IPS-18a (cell line): ENCODE measurements at regions not wholly inside any gene's neighbourhood (a gene's known extent, or its start where the extent isn't known, plus 50 kb on each side); places are given as distances from the start of the nearest gene placed in this dataset.

Experiments used
- H3K27ac ChIP-seq: one replicate; pipeline ENCODE4 v1.5.1; 2013; ENCODE audit warnings: low read length
- H3K27me3 ChIP-seq: one replicate; pipeline ENCODE4 v1.6.1; 2013; ENCODE audit warnings: mild to moderate bottlenecking, low read length; ENCODE audit not compliant: control insufficient read depth, insufficient read depth
- H3K36me3 ChIP-seq: one replicate; pipeline ENCODE4 v1.6.1; 2013; ENCODE audit warnings: low read depth, low read length; ENCODE audit not compliant: control insufficient read depth
- H3K4me1 ChIP-seq: one replicate; pipeline ENCODE4 v1.6.1; 2013; ENCODE audit warnings: low read depth, low read length; ENCODE audit not compliant: control insufficient read depth
- H3K4me3 ChIP-seq: one replicate; pipeline ENCODE4 v1.5.1; 2013; ENCODE audit warnings: low read length
- H3K9ac ChIP-seq: one replicate; pipeline ENCODE4 v1.6.1; 2013; ENCODE audit warnings: mild to moderate bottlenecking, low read length, moderate library complexity
- H3K9me3 ChIP-seq: one replicate; pipeline ENCODE4 v1.6.1; 2013; ENCODE audit warnings: low read depth, low read length; ENCODE audit not compliant: control insufficient read depth

DNA sequence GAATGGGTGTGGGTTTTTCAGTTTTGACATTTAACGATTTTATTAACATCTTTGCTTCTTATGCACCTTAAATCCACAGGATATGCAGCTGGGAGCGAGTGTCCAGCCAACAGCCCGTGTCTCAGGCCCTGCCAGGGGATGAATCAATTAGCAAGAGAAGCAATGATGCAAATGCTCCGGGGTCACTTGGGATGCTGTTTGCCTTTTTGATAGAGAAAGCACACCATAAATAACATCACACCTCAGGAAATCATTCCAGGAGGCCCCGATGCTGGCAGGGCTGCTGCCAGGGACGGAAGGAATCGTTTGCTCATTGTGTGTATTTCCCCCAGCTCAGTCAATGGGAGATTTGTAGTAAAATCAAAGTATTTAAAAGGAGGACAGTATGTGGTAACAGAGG is 394.0 kb upstream of the HNRNPA3 start:
- H3K27ac ChIP-seq, result no peak overlapping the region

GRCh38 chr2:176819306-176819705 is 393.3 kb upstream of the HNRNPA3 start:
- Histone ChIP-seq H3K4me1 (peaks cover 37% of the 10 kb centered on the region), H3K27me3 (no peaks in the 10 kb centered on the region), H3K36me3 (no peaks in the 10 kb centered on the region), H3K9me3 (no peaks in the 10 kb centered on the region), H3K27ac (no peak overlapping the region), H3K4me3 (no peak overlapping the region), H3K9ac (no peak overlapping the region)

More for the DNA sequence above, 394.0 kb upstream of the HNRNPA3 start:
- Histone ChIP-seq H3K4me3 (no peak overlapping the region), H3K9ac (no peak overlapping the region), H3K27me3 (no peaks in the 10 kb centered on the region), H3K36me3 (no peaks in the 10 kb centered on the region), H3K9me3 (no peaks in the 10 kb centered on the region), H3K4me1 (peaks cover 43% of the 10 kb centered on the region)

DNA sequence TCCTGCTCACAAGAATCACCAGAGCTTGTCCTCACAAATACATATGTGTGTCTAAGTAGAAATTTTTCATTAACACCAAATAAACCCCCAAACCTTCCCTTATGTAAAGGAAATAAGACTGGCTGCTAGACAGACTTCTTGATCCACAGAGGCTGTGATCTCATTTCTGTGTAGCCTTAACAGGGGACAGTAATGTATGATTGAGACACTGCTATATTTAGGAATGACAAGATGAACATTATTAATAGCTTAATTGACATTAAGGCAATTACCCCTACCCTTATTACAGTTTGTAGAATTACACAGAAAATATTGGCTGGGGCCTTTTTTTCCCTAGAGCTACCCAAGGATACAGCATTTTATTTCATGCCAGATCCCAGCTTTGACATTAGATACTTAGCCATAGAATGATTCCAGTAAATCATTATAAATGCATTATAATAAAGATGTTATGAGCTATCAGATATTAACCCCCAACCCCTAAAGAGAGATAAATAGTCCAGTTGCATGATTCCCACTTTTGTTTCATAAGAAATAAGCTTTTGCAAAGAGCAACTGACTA is 392.1 kb upstream of the HNRNPA3 start:
- H3K27ac ChIP-seq, result no peak overlapping the region
- H3K9ac ChIP-seq, result no peak overlapping the region
- H3K4me3 ChIP-seq, result no peak overlapping the region
- H3K36me3 ChIP-seq, result no peaks in the 10 kb centered on the region
- no peaks in the 10 kb centered on the region for H3K27me3 ChIP-seq
- no peaks in the 10 kb centered on the region for H3K9me3 ChIP-seq
- peaks cover 33% of the 10 kb centered on the region for H3K4me1 ChIP-seq

GRCh38 chr2:176821350-176821749 is 391.2 kb upstream of the HNRNPA3 start:
- no peaks in the 10 kb centered on the region for H3K27me3 ChIP-seq
- peaks cover 33% of the 10 kb centered on the region for H3K4me1 ChIP-seq

DNA sequence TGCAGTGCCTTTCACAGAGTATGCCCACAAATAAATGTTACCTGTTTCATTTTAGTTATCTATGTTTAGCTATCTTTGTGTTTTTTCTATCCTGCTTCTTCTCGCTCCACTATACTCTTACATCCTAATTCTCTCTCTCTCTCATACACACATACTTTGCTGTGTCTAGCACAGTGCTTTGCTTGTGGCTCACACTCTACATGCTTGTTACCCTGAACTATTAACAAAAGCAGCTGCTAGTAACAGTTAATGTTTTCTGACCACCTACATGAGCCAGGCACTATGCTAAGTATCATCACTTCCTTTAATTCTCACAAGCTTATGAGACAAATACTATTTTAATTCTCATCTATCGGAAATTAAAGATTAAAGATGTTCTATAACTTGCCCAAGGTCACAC is 390.5 kb upstream of the HNRNPA3 start:
- Histone ChIP-seq H3K4me3 (no peak overlapping the region), H3K36me3 (no peaks in the 10 kb centered on the region), H3K4me1 (peaks cover 29% of the 10 kb centered on the region), H3K9me3 (no peaks in the 10 kb centered on the region), H3K27me3 (no peaks in the 10 kb centered on the region), H3K27ac (no peak overlapping the region), H3K9ac (no peak overlapping the region)

More at GRCh38 chr2:176821350-176821749, 391.2 kb upstream of the HNRNPA3 start:
- no peaks in the 10 kb centered on the region for H3K36me3 ChIP-seq
- no peak overlapping the region for H3K27ac ChIP-seq
- no peak overlapping the region for H3K4me3 ChIP-seq
- H3K9me3 ChIP-seq, result no peaks in the 10 kb centered on the region
- H3K9ac ChIP-seq, result no peak overlapping the region

- Histone ChIP-seq H3K9me3 (no peaks in the 10 kb centered on the region), H3K27me3 (no peaks in the 10 kb centered on the region), H3K4me3 (no peak overlapping the region), H3K4me1 (no peaks in the 10 kb centered on the region), H3K27ac (no peak overlapping the region), H3K9ac (no peak overlapping the region), H3K36me3 (no peaks in the 10 kb centered on the region)
Observed at GRCh38 chr2:176826356-176826755, 386.2 kb upstream of the HNRNPA3 start.

GRCh38 chr2:176826984-176827668 is 385.5 kb upstream of the HNRNPA3 start:
- H3K4me3 ChIP-seq, result no peak overlapping the region
- H3K4me1 ChIP-seq, result no peaks in the 10 kb centered on the region

DNA sequence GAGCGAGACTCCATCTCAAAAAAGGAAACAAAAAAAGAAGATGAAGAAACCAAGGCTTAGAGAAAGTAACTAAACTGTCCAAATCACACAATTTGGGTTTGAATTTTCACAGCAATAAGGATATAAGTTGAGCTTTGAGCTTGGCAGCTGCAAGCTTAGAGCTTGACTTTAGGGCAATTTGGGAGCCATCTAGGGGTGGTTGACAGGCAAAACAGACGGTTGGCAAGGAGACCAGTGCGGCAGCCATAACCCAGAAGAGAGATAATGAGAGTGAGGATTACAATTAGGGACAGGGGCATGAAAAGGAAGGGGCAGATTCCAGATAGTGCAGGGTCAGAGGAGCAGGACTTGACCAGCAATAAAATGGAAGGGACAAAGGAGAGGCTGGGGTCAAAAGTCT is 382.2 kb upstream of the HNRNPA3 start:
- no peak overlapping the region for H3K4me3 ChIP-seq
- H3K27ac ChIP-seq, result no peak overlapping the region
- H3K9ac ChIP-seq, result no peak overlapping the region
- H3K4me1 ChIP-seq, result no peaks in the 10 kb centered on the region
- H3K27me3 ChIP-seq, result no peaks in the 10 kb centered on the region
- no peaks in the 10 kb centered on the region for H3K36me3 ChIP-seq
- no peaks in the 10 kb centered on the region for H3K9me3 ChIP-seq

More at GRCh38 chr2:176826984-176827668, 385.5 kb upstream of the HNRNPA3 start:
- H3K27ac ChIP-seq, result no peak overlapping the region
- H3K27me3 ChIP-seq, result no peaks in the 10 kb centered on the region
- no peaks in the 10 kb centered on the region for H3K9me3 ChIP-seq
- H3K9ac ChIP-seq, result no peak overlapping the region
- no peaks in the 10 kb centered on the region for H3K36me3 ChIP-seq

DNA sequence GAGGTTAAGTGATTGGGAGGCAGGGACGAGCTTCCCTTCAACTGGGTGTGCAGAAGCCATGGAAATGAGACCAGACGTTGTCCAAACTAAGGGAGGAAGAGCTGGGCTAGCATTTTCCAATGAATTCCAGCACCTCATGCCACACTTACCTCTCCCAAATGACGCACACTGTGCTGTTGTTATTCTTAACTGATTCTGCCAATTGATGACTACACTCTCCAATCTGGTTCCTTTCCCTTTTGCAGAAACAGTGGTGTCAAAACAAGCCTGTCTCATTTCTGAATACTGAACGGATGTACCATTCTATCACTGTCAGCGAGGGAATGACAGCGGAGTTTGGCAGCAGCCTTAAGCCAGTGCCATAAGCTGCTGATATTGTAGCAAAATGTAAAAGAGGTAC is 380.5 kb upstream of the HNRNPA3 start:
- H3K9ac ChIP-seq, result no peak overlapping the region
- no peaks in the 10 kb centered on the region for H3K27me3 ChIP-seq
- H3K36me3 ChIP-seq, result no peaks in the 10 kb centered on the region
- H3K27ac ChIP-seq, result no peak overlapping the region
- H3K9me3 ChIP-seq, result no peaks in the 10 kb centered on the region
- no peak overlapping the region for H3K4me3 ChIP-seq
- no peaks in the 10 kb centered on the region for H3K4me1 ChIP-seq

DNA sequence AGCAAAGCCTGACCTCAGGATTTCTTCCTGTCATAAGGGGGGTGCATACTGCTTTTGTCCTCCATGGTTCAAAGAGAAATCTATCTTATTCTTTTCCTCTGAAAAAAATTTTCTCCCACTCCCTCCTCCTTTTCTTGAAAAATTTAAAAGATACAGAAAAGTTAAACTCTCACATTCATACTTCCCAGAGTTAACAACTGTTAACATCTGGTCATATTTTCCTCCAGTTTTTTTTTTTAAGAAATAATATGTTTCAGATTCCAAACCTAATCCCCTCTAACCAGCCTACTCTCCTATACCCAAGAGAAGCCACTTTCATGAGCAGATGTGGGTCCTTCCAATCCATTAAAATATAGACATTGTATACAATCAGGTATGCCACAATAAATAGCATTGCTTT is 378.9 kb upstream of the HNRNPA3 start:
- Histone ChIP-seq H3K27ac (no peak overlapping the region), H3K36me3 (no peaks in the 10 kb centered on the region), H3K27me3 (no peaks in the 10 kb centered on the region), H3K9me3 (no peaks in the 10 kb centered on the region), H3K4me1 (no peaks in the 10 kb centered on the region), H3K9ac (no peak overlapping the region), H3K4me3 (no peak overlapping the region)

- Histone ChIP-seq H3K27ac (no peak overlapping the region), H3K4me3 (no peak overlapping the region), H3K4me1 (no peaks in the 10 kb centered on the region), H3K27me3 (no peaks in the 10 kb centered on the region), H3K9me3 (no peaks in the 10 kb centered on the region), H3K9ac (no peak overlapping the region), H3K36me3 (no peaks in the 10 kb centered on the region)
Observed at GRCh38 chr2:176834226-176834625, 378.4 kb upstream of the HNRNPA3 start.

DNA sequence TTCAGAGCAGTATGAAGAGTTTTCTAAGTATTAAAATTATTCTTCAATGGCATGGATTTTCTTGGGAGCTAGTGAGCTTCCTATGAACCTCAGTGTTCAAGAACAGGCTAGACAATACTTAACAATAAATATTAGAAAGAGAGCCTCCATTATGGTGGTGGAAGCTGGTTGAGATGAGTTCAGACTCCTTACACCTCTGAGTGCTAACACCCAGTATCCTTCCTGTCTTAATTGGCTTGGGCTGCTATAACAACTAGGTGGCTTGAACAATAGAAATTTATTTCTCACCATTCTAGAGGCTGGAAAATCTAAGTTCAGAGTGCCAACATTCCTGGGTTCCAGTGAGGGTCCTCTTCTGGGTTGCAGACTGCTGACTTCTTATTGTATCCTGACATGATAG is 369.4 kb upstream of the HNRNPA3 start:
- Histone ChIP-seq H3K4me3 (no peak overlapping the region), H3K36me3 (no peaks in the 10 kb centered on the region), H3K27me3 (no peaks in the 10 kb centered on the region), H3K9me3 (no peaks in the 10 kb centered on the region), H3K27ac (no peak overlapping the region), H3K9ac (no peak overlapping the region), H3K4me1 (no peaks in the 10 kb centered on the region)
